HG03095 (cell line): ENCODE measurements at regions not wholly inside any gene's neighbourhood (a gene's known extent, or its start where the extent isn't known, plus 50 kb on each side); places are given as distances from the start of the nearest gene placed in this dataset.

Experiments used
- ATAC-seq: cut with Tn5 transposase; IDR thresholded peaks from one replicate; pipeline ENCODE4 v1.9.1; 2021; ENCODE audit warnings: moderate library complexity; ENCODE audit not compliant: unreplicated experiment

GRCh38 chr1:10848109-10848684 lies 51.8 kb upstream of the CASZ1 start:
- no peak for ATAC-seq

- ATAC-seq, result no peak
Measured at GRCh38 chr1:10850026-10850425, 53.6 kb upstream of the CASZ1 start.

GRCh38 chr1:10851024-10852013 lies 54.9 kb upstream of the CASZ1 start:
- ATAC-seq, result no peak

DNA sequence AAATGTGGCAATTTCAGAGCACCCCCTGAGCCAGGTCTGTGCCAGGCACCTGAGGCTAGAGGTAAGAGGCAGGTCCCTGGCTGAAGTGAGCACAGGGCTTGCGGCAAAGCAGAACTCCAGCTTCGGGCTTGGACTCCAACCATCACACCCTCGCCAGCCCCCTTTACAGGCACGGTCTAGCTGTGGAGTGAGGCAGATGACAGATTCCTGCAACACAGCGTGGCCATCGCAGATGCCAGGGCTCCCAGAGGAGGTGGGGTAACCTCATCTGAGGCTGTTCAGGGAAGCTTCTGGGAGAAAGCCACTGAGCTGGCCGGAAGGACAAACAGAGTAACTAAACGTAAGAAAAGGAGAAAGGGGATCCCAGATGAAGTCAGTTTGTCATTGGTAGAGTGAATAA lies 55.6 kb upstream of the CASZ1 start:
- no peak for ATAC-seq

DNA sequence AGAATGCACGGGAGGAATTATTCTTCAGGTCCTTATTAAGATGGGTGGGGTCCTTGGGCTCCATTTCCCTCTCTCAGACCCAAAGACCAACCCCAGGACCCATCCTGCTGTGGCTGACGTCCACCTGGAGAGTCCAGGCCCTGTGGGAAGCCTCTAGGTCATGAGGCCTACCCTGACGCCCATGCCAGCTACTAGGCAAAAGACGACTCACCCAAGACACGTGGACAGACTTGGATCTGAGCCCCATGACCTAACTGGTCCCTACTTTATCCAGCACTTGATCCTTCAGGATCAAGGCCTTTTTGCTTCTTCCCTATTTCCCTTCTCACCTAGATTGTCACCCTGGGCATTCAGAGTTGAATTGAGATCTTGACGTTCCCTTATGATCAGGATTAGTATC lies 56.0 kb upstream of the CASZ1 start:
- ATAC-seq, result no peak

GRCh38 chr1:10852998-10853520 lies 56.6 kb upstream of the CASZ1 start:
- no peak for ATAC-seq

DNA sequence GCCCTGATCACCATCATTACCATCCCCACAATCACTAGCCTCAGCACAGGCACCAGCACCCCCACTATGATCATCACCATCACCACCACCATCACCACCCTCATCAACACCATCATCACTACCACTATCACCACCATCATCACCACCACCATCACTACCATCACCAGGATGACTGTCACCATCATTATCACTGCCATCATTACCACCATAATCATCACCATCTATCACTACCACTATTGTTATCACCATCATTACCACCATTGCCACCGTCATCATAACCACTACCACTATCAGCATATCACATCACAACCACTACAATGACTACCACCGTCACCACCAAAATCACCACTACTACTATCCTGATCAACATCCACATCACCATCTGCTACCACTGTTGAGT lies 57.3 kb upstream of the CASZ1 start:
- ATAC-seq, result no peak

GRCh38 chr1:10854856-10855459 lies 58.5 kb upstream of the CASZ1 start:
- ATAC-seq, result no peak

DNA sequence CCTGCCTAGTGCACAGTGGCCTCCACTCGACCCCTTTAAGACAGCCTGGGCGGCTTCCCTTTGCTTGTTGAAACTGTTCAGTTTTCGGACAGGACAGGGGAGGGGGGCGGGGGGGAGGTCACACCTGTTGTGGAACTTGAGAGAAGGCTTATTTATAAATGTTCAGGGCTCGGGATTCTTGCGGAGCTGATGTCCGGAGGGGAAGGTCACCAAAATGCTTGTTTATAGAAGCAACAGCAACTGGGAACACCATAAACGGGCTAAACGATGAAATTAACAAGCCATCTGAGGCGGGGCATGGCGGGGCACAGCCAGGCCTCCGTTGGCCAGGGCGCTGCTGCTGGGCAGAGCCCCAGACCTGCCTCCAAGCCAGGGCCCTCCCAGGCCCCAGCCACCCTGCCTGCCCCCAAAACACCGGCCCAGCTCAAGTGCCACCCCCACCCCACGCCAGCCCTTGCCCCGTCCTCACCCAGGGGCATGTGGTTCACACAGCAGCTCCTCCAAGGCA lies 59.8 kb upstream of the CASZ1 start:
- no peak for ATAC-seq

GRCh38 chr1:10856863-10857598 lies 60.6 kb upstream of the CASZ1 start:
- ATAC-seq, result no peak

DNA sequence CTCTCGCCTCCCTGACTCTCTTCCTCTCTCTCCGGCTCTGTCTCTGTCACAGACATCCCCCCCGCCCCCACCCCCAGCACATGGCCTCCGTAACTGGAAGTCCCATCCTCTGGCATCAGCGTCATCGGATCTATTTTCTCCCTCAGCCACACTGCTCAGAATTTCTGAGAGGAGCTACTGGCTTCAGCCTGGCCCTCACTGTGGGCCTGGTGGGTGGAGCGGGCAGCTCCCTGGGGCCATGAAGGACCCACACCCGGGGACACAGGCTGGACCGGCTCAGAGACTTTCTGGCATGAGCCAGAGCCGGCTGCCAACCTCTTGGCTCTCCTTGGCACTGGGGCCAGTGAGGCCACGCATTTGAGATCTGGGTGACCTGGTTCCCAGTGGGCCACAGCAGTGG lies 61.2 kb upstream of the CASZ1 start:
- no peak for ATAC-seq

- ATAC-seq, result no peak
Measured at GRCh38 chr1:10860218-10860617, 63.8 kb upstream of the CASZ1 start.

GRCh38 chr1:10860682-10861081 lies 64.2 kb upstream of the CASZ1 start:
- ATAC-seq, result no peak

DNA sequence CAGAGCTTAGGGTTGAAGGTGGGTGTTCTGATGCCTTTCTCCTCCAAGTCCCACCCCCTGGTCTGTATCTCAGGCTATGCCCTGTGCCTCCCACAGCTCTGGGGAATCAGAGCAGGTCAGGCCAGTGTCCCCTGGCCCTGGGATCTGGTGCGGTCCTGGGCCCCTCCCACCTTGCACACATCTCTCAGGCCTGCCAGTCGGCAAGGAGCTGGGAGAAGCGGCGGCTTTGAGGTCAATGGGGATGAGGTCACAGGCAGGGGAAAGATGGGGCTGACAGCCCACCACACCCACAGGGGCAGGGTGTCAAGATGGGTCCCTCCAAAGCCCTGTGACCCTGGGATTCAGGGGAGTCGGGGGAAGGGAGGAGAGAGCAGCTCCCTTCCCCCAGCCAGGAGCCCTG lies 65.4 kb upstream of the CASZ1 start:
- no peak for ATAC-seq

- no peak for ATAC-seq
Measured at GRCh38 chr1:10862743-10863335, 66.4 kb upstream of the CASZ1 start.

DNA sequence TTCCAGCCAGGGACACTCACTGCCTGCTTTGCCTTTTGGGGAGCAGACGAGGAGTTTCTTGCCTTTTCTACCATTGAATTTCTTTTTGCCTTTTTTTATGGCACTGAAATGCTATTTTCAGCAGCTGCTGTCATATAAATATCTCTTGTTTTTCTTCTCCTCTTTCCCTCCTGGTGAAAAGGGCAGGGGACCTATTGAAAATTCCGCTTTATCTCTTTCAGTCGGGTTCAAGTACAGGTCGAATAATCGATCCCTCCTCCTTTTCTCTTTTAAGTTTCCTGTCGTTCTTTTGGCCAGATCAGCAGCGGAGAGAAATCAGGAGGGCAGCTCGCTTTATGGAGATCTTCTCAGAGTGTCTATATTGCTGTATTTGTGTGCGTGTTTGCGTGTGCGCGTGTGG lies 67.4 kb upstream of the CASZ1 start:
- ATAC-seq, result no peak

DNA sequence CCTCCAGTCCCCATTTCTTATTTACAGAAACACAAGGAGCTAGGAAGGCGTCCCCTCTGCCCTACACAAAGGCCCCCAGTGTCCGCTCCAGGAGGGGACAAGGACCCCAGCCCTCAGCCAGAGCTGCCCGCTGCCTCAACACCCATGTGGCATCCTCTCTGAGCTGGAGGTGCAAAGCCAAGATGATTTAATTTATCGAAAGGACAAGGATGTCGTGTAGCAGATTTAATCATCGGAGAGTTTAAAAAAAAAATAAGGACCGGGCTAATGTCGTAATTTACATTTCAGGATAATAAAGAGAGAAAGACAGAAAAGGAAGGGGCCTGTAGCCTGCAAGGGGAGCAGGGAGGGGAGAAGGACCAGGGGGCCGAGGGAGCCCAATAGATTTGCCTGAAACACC lies 68.3 kb upstream of the CASZ1 start:
- no peak for ATAC-seq

- ATAC-seq, result no peak
Measured at GRCh38 chr1:10865518-10866320, 69.3 kb upstream of the CASZ1 start.

GRCh38 chr1:10866321-10867093 lies 70.1 kb upstream of the CASZ1 start:
- ATAC-seq, result no peak
